SK-N-SH (cell line): ENCODE measurements at regions not wholly inside any gene's neighbourhood (a gene's known extent, or its start where the extent isn't known, plus 50 kb on each side); places are given as distances from the start of the nearest gene placed in this dataset.
A peak's percentile ranks its signal among the peaks of the same experiment; 100 is the strongest.

Source experiments
- CTCF ChIA-PET: fragments of 300-600, 350-600 bp; formaldehyde crosslinking; extraction: SDS; loops from one replicate; lab custom pipeline; 2021; lab: Yijun Ruan, JAX
- POLR2A ChIA-PET: fragments of 350-600 bp; sonication (Branson Sonifier 250); formaldehyde crosslinking; extraction: SDS; loops from one replicate; lab custom pipeline; 2020; ENCODE audit warnings: antibody characterized with exemption, inconsistent platforms; lab: Yijun Ruan, JAX
- DNase-seq: peaks from one replicate; pipeline ENCODE4 v3.0.0; 2012
- H2AFZ ChIP-seq: fragments of 200-600 bp; sonication (generic); 2 replicates; pipeline ENCODE4 v1.8.1; 2016; ENCODE audit warnings: antibody characterized with exemption, mild to moderate bottlenecking, low read depth
- H3F3A ChIP-seq: fragments of 200-600 bp; sonication (generic); replicated peaks from 2 replicates; pipeline ENCODE3; 2016; ENCODE audit warnings: antibody characterized with exemption, mild to moderate bottlenecking; ENCODE audit not compliant: insufficient read depth
- H3K27ac ChIP-seq, 2 experiments: fragments of 200-500 bp in 1 of 2; fragments of 200-600 bp in 1 of 2; sonication (Bioruptor generic) in 1 of 2; sonication (generic), shearing (Covaris generic) in 1 of 2; 2 replicates each; pipeline versions ENCODE4 v1.5.1 to v1.6.1; 2014 to 2016; ENCODE audit warnings: low read depth in 2 of 2, inconsistent platforms in 1 of 2, low read length in 1 of 2, mild to moderate bottlenecking in 1 of 2, mixed read lengths in 1 of 2
- H3K27me3 ChIP-seq: fragments of 200-600 bp; sonication (generic), shearing (Covaris generic); 2 replicates; pipeline ENCODE4 v1.6.1; 2016; ENCODE audit warnings: mixed run types; ENCODE audit not compliant: insufficient read depth
- H3K36me3 ChIP-seq, 2 experiments: fragments of 200-500 bp in 1 of 2; fragments of 200-600 bp in 1 of 2; sonication (Bioruptor generic) in 1 of 2; sonication (generic) in 1 of 2; replicated peaks in 1 of 2; 2 replicates each; pipeline versions ENCODE3 to v1.5.1; 2014 to 2016; ENCODE audit warnings: low read length in 1 of 2, mild to moderate bottlenecking in 1 of 2; ENCODE audit not compliant: insufficient read depth in 2 of 2, control insufficient read depth in 1 of 2
- H3K4me1 ChIP-seq, 2 experiments: fragments of 200-500 bp in 1 of 2; fragments of 200-600 bp in 1 of 2; sonication (Bioruptor generic) in 1 of 2; sonication (generic), shearing (Covaris generic) in 1 of 2; 2 replicates each; pipeline versions ENCODE4 v1.5.1 to v1.6.1; 2014 to 2016; ENCODE audit warnings: low read depth in 1 of 2, low read length in 1 of 2, mixed run types in 1 of 2; ENCODE audit not compliant: insufficient read depth in 2 of 2, control insufficient read depth in 1 of 2
- H3K4me2 ChIP-seq: fragments of 200-600 bp; sonication (generic), shearing (Covaris generic); 2 replicates; pipeline ENCODE4 v1.6.1; 2017; ENCODE audit warnings: mixed run types
- H3K4me3 ChIP-seq, 2 experiments: fragments of 200-500 bp in 1 of 2; fragments of 200-600 bp in 1 of 2; sonication (Bioruptor generic) in 1 of 2; sonication (generic), shearing (Covaris generic) in 1 of 2; 2 replicates each; pipeline versions ENCODE4 v1.5.1 to v1.8.1; 2014 to 2016; ENCODE audit warnings: low read depth in 2 of 2, inconsistent platforms in 1 of 2, low read length in 1 of 2, mild to moderate bottlenecking in 1 of 2, mixed read lengths in 1 of 2, moderate library complexity in 1 of 2
- H3K79me2 ChIP-seq: fragments of 200-600 bp; sonication (generic); 2 replicates; pipeline ENCODE4 v1.8.1; 2017; ENCODE audit warnings: mild to moderate bottlenecking; ENCODE audit not compliant: insufficient read depth
- H3K9ac ChIP-seq: fragments of 200-600 bp; sonication (generic); 2 replicates; pipeline ENCODE4 v1.6.1; 2017; ENCODE audit warnings: mixed run types
- H3K9me2 ChIP-seq: fragments of 200-600 bp; sonication (generic); 2 replicates; pipeline ENCODE4 v1.6.1; 2017; ENCODE audit warnings: mixed run types
- H3K9me3 ChIP-seq: fragments of 200-600 bp; sonication (generic); 2 replicates; pipeline ENCODE4 v1.6.1; 2017; ENCODE audit warnings: mixed run types, mild to moderate bottlenecking, moderate library complexity
- H4K20me1 ChIP-seq: fragments of 200-600 bp; sonication (generic); 2 replicates; pipeline ENCODE4 v1.6.1; 2017; ENCODE audit warnings: mild to moderate bottlenecking, mixed run types; ENCODE audit not compliant: insufficient read depth
- CHD2 ChIP-seq: fragments of 150-350 bp; IDR thresholded peaks from 2 replicates; pipeline ENCODE4 v1.6.1; 2018; ENCODE audit warnings: low read length; ENCODE audit not compliant: partially characterized antibody
- ELF1 ChIP-seq: IDR thresholded peaks from 2 replicates; pipeline ENCODE4 v1.4.0; 2012
- EP300 ChIP-seq, 2 experiments: IDR thresholded peaks; 2 replicates each; pipeline versions ENCODE4 v1.4.0 to v1.6.1; 2012; ENCODE audit warnings: borderline replicate concordance in 1 of 2, low read depth in 1 of 2, low read length in 1 of 2
- EZH2phosphoT487 ChIP-seq: fragments of 200-600 bp; sonication (generic); IDR thresholded peaks from 2 replicates; pipeline ENCODE4 v1.6.1; 2017; ENCODE audit warnings: low read depth, mixed run types, mild to moderate bottlenecking, antibody characterized with exemption, moderate library complexity, borderline replicate concordance
- FOXJ3 ChIP-seq: sonication (generic); formaldehyde crosslinking; IDR thresholded peaks from 2 replicates; pipeline ENCODE4 v1.5.1; 2020; ENCODE audit warnings: mild to moderate bottlenecking, missing genetic modification reagents
- GABPA ChIP-seq: IDR thresholded peaks from 2 replicates; pipeline ENCODE4 v1.4.0; 2012; ENCODE audit warnings: low read depth, mild to moderate bottlenecking
- GATA2 ChIP-seq: sonication (generic); formaldehyde crosslinking; IDR thresholded peaks from 2 replicates; pipeline ENCODE4 v1.5.0; 2020; ENCODE audit warnings: mild to moderate bottlenecking, missing genetic modification reagents
- JUND ChIP-seq: IDR thresholded peaks from 2 replicates; pipeline ENCODE4 v1.4.0; 2012
- MXI1 ChIP-seq: IDR thresholded peaks from 2 replicates; pipeline ENCODE4 v1.6.1; 2012; ENCODE audit warnings: mild to moderate bottlenecking, low read depth, low read length, improper control_type of control experiment
- NRF1 ChIP-seq: IDR thresholded peaks from 2 replicates; pipeline ENCODE4 v1.6.1; 2012; ENCODE audit warnings: low read depth, mild to moderate bottlenecking, low read length
- RAD21 ChIP-seq: IDR thresholded peaks from 2 replicates; pipeline ENCODE4 v1.6.1; 2012; ENCODE audit warnings: mild to moderate bottlenecking, low read length
- RCOR1 ChIP-seq: fragments of 150-350 bp; IDR thresholded peaks from 2 replicates; pipeline ENCODE4 v1.6.1; 2017; ENCODE audit warnings: antibody characterized with exemption, low read length
- RFX5 ChIP-seq: IDR thresholded peaks from 2 replicates; pipeline ENCODE4 v1.6.1; 2012; ENCODE audit warnings: mild to moderate bottlenecking, improper control_type of control experiment, low read length
- RXRA ChIP-seq: IDR thresholded peaks from 2 replicates; pipeline ENCODE4 v1.4.0; 2012; ENCODE audit warnings: low read depth, mild to moderate bottlenecking, borderline replicate concordance
- TAF1 ChIP-seq: IDR thresholded peaks from 2 replicates; pipeline ENCODE4 v1.6.1; 2012; ENCODE audit warnings: low read depth, mild to moderate bottlenecking, low read length, moderate library complexity, borderline replicate concordance
- TCF12 ChIP-seq: IDR thresholded peaks from 2 replicates; pipeline ENCODE4 v1.4.0; 2012
- WGBS: methylation state at CpG from one replicate; pipeline ENCODE4 v1.1.6; 2017; ENCODE audit warnings: low lambda C conversion rate; 5-methylcytosine and 5-hydroxymethylcytosine counted together
- TF ChIP-seq, protein P1 (sequence below): IDR thresholded peaks from 2 replicates; pipeline ENCODE4 v1.4.0; 2012; ENCODE audit warnings: low read depth
- TF ChIP-seq, protein P2 (sequence below): IDR thresholded peaks from 2 replicates; pipeline ENCODE4 v1.4.0; 2012; ENCODE audit warnings: low read depth, borderline replicate concordance
- TF ChIP-seq, protein P3 (sequence below): fragments of 150-350 bp; IDR thresholded peaks from 2 replicates; pipeline ENCODE4 v1.6.1; 2016; ENCODE audit warnings: mild to moderate bottlenecking, low read depth, low read length
- TF ChIP-seq, protein P4 (sequence below): IDR thresholded peaks from 2 replicates; pipeline ENCODE4 v1.4.0; 2012; ENCODE audit warnings: low read depth, borderline replicate concordance
- TF ChIP-seq, protein P5 (sequence below): fragments of 200-600 bp; sonication (generic); IDR thresholded peaks from 2 replicates; pipeline ENCODE4 v1.6.1; 2017; ENCODE audit warnings: antibody characterized with exemption, mild to moderate bottlenecking, moderate library complexity

DNA sequence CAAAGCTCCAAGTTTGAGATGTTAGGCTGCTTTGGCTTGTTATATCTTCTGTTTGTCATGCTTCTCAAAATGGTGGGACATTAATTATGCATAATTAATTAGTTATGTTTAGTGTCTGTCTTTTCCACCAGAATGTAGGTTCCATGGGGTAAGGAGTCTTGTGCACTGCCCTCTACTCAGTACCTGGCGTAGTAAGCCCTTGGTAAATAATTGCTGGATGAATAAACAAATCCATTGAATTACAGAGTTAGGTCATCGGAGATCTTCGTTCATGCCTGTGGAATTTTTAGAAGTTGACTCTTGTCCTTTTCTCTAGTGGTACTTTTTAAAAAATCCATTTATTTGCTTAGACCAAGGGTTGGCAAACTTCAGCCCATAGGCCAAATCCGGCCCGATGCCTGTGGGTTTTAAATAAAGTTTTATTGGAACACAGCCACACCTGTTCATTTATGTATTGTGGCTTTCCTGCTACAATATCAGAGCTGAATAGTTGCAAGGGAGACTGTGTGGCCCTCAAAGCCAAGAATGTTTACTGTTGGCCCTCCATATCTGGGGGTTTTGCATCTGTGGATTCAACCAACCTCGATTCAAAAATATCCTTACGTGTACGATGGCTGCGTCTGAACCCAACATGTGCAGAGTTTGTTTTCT is 524.8 kb upstream of the EEF2KMT start:
- H3K27me3 ChIP-seq, result no peaks in the 10 kb centered on the region
- H3K4me2 ChIP-seq, result no peak overlapping the region
- no peaks in the 10 kb centered on the region for H3K36me3 ChIP-seq
- DNase-seq, result no peak
- no peaks in the 10 kb centered on the region for H3K9me2 ChIP-seq
- no peak for TF ChIP-seq RCOR1
- TF ChIP-seq, protein P1, sequence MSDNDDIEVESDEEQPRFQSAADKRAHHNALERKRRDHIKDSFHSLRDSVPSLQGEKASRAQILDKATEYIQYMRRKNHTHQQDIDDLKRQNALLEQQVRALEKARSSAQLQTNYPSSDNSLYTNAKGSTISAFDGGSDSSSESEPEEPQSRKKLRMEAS, result no peak
- TF ChIP-seq, all 33 proteins: peak for 0
- peak overlapping the region in 1 of 2 experiments; percentile 94; a peak in 2 of 4 replicates for H3K27ac ChIP-seq
- POLR2A ChIA-PET, result no interaction called here
- no peak overlapping the region for H3K9ac ChIP-seq
- no peak overlapping the region for H3K4me3 ChIP-seq
- WGBS, result 49% methylated on average over 9 of the region's 9 CpGs
- CTCF ChIA-PET, result interaction anchor here (1.6 kb wide), 1 partner anchor 12 kb away, joined by 9 read pairs; no protein-coding TSS in a partner anchor
- peaks cover 0 to 58% of the 10 kb centered on the region in 2 experiments; a peak in 2 of 4 replicates for H3K4me1 ChIP-seq
- no peaks in the 10 kb centered on the region for H3K9me3 ChIP-seq
- no peaks in the 10 kb centered on the region for H4K20me1 ChIP-seq
- no peaks in the 10 kb centered on the region for H3K79me2 ChIP-seq
- no peaks in the 10 kb centered on the region for H3F3A ChIP-seq
- no peak overlapping the region for H2AFZ ChIP-seq

DNA sequence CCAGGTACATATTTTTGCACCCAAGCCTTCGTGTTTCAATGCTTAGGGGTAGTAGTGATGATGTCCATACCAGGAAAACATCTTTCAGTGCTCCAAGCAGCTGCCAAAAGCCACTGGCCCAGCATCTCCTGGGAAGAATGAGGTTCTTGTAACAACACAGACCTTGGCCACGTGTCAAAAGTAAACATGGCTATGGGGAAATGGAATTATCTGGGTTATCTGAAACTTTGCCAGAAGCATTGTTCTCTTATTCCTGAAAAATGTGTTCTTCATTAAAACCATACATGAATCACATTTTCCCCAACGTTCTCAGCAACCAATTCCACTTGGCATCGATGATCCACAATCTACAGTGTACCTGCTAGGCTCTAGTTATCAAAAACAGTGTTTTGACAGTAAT is 524.2 kb upstream of the EEF2KMT start:
- ChIA-PET POLR2A (no interaction called here), CTCF (interaction anchor here (1.6 to 7.6 kb wide), 2 partner anchors 12 kb away, joined by 9 to 128 read pairs; no protein-coding TSS in a partner anchor)
- Histone ChIP-seq H3K4me1 (peaks cover 0 to 63% of the 10 kb centered on the region in 2 experiments; a peak in 2 of 4 replicates), H3K27ac (peak overlapping the region in 1 of 2 experiments; percentile 94; a peak in 2 of 4 replicates), H3K4me3 (no peak overlapping the region), H3K79me2 (no peaks in the 10 kb centered on the region), H3K9me3 (no peaks in the 10 kb centered on the region), H3K9me2 (no peaks in the 10 kb centered on the region), H2AFZ (no peak overlapping the region), H3K36me3 (no peaks in the 10 kb centered on the region), H3F3A (no peaks in the 10 kb centered on the region), H3K9ac (no peak overlapping the region), H3K27me3 (no peaks in the 10 kb centered on the region), H3K4me2 (no peak overlapping the region), H4K20me1 (no peaks in the 10 kb centered on the region)
- TF ChIP-seq, protein P2, sequence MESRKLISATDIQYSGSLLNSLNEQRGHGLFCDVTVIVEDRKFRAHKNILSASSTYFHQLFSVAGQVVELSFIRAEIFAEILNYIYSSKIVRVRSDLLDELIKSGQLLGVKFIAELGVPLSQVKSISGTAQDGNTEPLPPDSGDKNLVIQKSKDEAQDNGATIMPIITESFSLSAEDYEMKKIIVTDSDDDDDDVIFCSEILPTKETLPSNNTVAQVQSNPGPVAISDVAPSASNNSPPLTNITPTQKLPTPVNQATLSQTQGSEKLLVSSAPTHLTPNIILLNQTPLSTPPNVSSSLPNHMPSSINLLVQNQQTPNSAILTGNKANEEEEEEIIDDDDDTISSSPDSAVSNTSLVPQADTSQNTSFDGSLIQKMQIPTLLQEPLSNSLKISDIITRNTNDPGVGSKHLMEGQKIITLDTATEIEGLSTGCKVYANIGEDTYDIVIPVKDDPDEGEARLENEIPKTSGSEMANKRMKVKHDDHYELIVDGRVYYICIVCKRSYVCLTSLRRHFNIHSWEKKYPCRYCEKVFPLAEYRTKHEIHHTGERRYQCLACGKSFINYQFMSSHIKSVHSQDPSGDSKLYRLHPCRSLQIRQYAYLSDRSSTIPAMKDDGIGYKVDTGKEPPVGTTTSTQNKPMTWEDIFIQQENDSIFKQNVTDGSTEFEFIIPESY, result no peak
- TF ChIP-seq, protein P3, sequence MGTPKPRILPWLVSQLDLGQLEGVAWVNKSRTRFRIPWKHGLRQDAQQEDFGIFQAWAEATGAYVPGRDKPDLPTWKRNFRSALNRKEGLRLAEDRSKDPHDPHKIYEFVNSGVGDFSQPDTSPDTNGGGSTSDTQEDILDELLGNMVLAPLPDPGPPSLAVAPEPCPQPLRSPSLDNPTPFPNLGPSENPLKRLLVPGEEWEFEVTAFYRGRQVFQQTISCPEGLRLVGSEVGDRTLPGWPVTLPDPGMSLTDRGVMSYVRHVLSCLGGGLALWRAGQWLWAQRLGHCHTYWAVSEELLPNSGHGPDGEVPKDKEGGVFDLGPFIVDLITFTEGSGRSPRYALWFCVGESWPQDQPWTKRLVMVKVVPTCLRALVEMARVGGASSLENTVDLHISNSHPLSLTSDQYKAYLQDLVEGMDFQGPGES, result no peak
- TF ChIP-seq ELF1, result no peak
- no peak for TF ChIP-seq GABPA
- TF ChIP-seq TCF12, result no peak
- TF ChIP-seq, protein P4, sequence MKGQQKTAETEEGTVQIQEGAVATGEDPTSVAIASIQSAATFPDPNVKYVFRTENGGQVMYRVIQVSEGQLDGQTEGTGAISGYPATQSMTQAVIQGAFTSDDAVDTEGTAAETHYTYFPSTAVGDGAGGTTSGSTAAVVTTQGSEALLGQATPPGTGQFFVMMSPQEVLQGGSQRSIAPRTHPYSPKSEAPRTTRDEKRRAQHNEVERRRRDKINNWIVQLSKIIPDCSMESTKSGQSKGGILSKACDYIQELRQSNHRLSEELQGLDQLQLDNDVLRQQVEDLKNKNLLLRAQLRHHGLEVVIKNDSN, result no peak
- no peak for TF ChIP-seq RXRA
- peak; percentile 36; the same call in 1 of the 2 replicates for TF ChIP-seq MXI1
- no peak for TF ChIP-seq EZH2phosphoT487
- no peak for TF ChIP-seq RAD21
- peak; percentile 58 for TF ChIP-seq GATA2 (CRISPR knock-in tag)
- TF ChIP-seq, protein P5, sequence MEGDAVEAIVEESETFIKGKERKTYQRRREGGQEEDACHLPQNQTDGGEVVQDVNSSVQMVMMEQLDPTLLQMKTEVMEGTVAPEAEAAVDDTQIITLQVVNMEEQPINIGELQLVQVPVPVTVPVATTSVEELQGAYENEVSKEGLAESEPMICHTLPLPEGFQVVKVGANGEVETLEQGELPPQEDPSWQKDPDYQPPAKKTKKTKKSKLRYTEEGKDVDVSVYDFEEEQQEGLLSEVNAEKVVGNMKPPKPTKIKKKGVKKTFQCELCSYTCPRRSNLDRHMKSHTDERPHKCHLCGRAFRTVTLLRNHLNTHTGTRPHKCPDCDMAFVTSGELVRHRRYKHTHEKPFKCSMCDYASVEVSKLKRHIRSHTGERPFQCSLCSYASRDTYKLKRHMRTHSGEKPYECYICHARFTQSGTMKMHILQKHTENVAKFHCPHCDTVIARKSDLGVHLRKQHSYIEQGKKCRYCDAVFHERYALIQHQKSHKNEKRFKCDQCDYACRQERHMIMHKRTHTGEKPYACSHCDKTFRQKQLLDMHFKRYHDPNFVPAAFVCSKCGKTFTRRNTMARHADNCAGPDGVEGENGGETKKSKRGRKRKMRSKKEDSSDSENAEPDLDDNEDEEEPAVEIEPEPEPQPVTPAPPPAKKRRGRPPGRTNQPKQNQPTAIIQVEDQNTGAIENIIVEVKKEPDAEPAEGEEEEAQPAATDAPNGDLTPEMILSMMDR, result no peak
- peak; percentile 82; the same call in 1 of the 2 replicates for TF ChIP-seq RCOR1
- peak; percentile 68 for TF ChIP-seq FOXJ3 (CRISPR knock-in tag)
- no peak for TF ChIP-seq RFX5
- TF ChIP-seq NRF1, result no peak
- no peak for TF ChIP-seq JUND
- TF ChIP-seq TAF1, result no peak
- TF ChIP-seq EP300 (IDR thresholded peaks at IDR 0.05; ENCODE audit: borderline replicate concordance in 1 of 2, low read depth in 1 of 2, low read length in 1 of 2), result peak in 1 of 2 experiments; percentile 82; a peak in 2 of 4 replicates
- TF ChIP-seq CHD2, result peak; percentile 58
- TF ChIP-seq, protein P1, result no peak
- 4% methylated on average over 4 of the region's 4 CpGs for WGBS
- DNase-seq, result peak; percentile 52
